ENCODE measurements at regions not wholly inside any gene's neighbourhood (a gene's known extent, or its start where the extent isn't known, plus 50 kb on each side); places are given as distances from the start of the nearest gene placed in this dataset.

DNA sequence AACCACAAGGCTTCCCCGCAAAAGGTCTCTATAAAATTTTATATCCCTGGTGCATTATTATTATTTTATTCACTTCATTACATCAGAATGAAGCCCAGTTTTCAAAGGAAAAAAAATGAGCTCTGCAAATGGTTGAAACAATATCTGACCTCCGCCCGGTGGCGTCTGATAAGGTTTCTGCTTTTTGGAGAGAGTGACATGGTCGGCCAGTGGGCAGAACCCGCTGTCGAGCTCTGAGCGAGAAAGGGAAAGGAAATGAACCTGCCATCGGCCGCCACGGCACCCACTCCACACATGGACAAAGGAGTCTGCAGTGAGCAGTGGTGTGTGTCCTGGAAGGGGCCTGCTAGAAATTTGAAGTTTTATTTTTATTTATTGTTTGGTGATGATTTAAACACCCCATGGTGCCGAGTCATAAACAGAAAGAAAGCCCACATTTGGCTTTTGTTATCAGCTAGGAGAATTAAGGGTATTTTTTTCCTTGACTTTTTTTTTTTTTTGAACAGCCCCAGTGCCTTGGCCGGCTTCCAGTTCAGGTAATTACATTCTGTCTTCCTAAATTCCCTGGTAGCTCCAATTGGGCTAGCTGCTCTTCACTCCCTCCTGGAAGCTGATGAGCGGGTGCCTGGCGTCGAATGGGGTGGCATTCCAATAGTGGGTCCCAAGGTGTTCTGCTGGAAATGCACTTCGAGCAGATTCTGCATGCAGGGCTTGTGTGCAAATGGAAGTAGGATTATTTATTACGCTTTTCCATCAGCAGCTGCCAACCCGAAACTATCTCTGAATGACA is 149.4 kb upstream of the MKI67 start:
- Mint-ChIP-seq H3K36me3 (no peaks in the 10 kb centered on the region), H3K27ac (no peak overlapping the region), H3K9me3 (no peaks in the 10 kb centered on the region), H3K4me3 (peak overlapping the region; percentile 6), H3K4me1 (ENCODE audit: unreplicated experiment) (peaks cover 20% of the 10 kb centered on the region), H3K27me3 (peaks cover 48% of the 10 kb centered on the region)
- DNase-seq (ENCODE audit: extremely low spot score, unreplicated experiment): no peak
- no peak for TF ChIP-seq CTCF (conservative IDR thresholded peaks at IDR 0.05)

DNA sequence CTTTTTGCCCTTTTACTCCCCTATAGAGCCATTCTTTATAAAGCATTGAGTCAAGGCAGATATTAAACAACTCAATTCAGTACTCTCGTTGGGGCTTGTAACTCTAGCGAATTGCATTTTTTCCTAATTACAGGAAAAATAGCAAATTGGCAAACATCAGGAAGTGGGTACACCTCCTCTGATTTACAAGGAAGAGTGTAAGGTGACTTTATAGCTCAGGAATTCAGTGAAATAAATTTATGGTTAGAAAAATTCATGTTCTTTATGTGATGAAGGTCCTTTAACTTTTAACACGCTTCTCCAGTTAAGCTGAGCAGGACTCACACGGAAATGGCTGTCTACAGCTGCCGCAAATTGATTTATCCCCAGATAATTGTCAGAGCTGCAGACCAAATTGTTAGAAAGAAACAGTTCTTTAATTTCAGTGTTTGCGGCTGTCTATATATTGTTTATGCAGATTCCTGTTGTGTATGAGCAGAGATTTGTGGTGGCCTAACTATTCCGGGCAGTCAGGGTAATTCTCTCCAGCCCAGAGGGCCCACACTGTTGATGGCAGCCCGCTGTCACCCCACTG is 151.1 kb upstream of the MKI67 start:
- no peaks in the 10 kb centered on the region for H3K9me3 Mint-ChIP-seq
- peaks cover 20% of the 10 kb centered on the region for H3K4me1 Mint-ChIP-seq (ENCODE audit: unreplicated experiment)
- no peaks in the 10 kb centered on the region for H3K36me3 Mint-ChIP-seq
- H3K27ac Mint-ChIP-seq: no peak overlapping the region
- H3K27me3 Mint-ChIP-seq: peaks cover 36% of the 10 kb centered on the region
- H3K4me3 Mint-ChIP-seq: no peak overlapping the region
- DNase-seq (ENCODE audit: extremely low spot score, unreplicated experiment): no peak
- no peak for TF ChIP-seq CTCF (conservative IDR thresholded peaks at IDR 0.05)

DNA sequence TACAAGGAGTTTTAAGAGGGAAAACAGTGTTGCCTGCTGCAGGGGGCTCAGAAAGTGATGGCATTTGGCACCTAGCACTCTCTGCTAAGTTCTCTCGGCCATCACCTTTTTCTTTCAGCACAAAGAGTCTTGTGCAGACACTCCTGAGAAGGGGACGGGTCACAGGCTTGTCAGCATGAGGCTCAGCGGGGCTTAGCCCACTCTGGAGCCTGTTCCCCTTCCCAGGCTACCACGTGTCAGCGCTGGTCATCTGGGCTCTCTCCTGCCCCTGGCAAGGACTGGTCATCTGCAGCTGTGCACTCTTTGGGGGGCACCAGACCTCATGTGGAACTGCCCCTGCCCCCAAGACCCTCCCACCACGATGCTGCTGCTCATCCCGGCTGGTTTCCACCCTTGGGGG is 152.1 kb upstream of the MKI67 start:
- no peak overlapping the region for H3K4me3 Mint-ChIP-seq
- no peak for TF ChIP-seq CTCF (conservative IDR thresholded peaks at IDR 0.05)
- H3K27ac Mint-ChIP-seq: no peak overlapping the region
- H3K36me3 Mint-ChIP-seq: no peaks in the 10 kb centered on the region
- no peaks in the 10 kb centered on the region for H3K9me3 Mint-ChIP-seq
- DNase-seq (ENCODE audit: extremely low spot score, unreplicated experiment): no peak
- peaks cover 20% of the 10 kb centered on the region for H3K4me1 Mint-ChIP-seq (ENCODE audit: unreplicated experiment)
- H3K27me3 Mint-ChIP-seq: peaks cover 35% of the 10 kb centered on the region

DNA sequence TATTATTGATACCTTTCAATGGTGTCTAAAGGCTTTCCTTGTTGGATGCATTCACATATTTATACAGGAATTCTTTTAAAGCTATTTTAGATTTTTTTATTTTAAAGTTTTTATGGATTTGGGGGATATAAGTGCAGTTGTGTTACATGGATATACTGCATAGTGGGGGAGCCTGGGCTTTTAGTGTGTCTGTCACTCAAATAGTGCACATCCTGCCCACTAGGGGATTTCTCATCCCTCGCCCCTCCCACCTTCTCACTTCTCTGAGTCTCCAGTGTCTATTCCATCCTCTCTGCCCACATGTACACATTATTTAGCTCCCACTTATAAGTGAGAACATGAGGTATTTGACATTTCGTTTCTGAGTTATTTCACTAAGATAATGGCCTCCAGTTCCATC is 154.0 kb upstream of the MKI67 start:
- Mint-ChIP-seq H3K4me3 (no peak overlapping the region), H3K36me3 (no peaks in the 10 kb centered on the region), H3K27me3 (peaks cover 43% of the 10 kb centered on the region), H3K4me1 (ENCODE audit: unreplicated experiment) (peaks cover 16% of the 10 kb centered on the region), H3K9me3 (no peaks in the 10 kb centered on the region), H3K27ac (no peak overlapping the region)
- no peak for TF ChIP-seq CTCF (conservative IDR thresholded peaks at IDR 0.05)
- no peak for DNase-seq (ENCODE audit: extremely low spot score, unreplicated experiment)

DNA sequence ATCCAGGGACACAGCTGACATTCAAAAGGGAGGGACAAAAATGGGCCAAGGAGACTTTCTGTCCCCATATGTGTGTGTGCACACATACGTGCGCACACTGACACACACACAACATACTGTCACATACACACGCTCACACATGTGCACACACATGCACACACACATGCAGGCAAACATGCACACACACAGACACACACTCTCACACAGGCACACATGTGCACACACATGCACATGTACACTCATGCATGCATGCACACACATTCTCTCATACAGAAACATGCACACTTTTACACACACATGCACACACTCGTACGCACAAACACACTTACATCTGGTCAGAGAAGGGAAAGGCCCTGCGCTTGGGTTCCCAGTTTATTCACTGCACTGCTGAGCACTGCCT is 155.1 kb upstream of the MKI67 start:
- Mint-ChIP-seq H3K9me3 (peaks cover 5% of the 10 kb centered on the region), H3K27me3 (peaks cover 48% of the 10 kb centered on the region), H3K4me3 (no peak overlapping the region), H3K36me3 (no peaks in the 10 kb centered on the region), H3K27ac (no peak overlapping the region), H3K4me1 (ENCODE audit: unreplicated experiment) (peaks cover 14% of the 10 kb centered on the region)
- TF ChIP-seq CTCF (conservative IDR thresholded peaks at IDR 0.05): no peak
- DNase-seq (ENCODE audit: extremely low spot score, unreplicated experiment): no peak

Measured in type B pancreatic cell (in vitro differentiated cells).